Gastrocnemius medialis (tissue), 4 donors: ENCODE measurements at regions not wholly inside any gene's neighbourhood (a gene's known extent, or its start where the extent isn't known, plus 50 kb on each side); places are given as distances from the start of the nearest gene placed in this dataset.

Source experiments
- CTCF ChIP-seq, 5 experiments: fragments of 450-650 bp in 3 of 5; fragments of 200-600 bp in 2 of 5; sonication (generic) in 2 of 5; IDR thresholded peaks in 4 of 5; conservative IDR thresholded peaks in 1 of 5; 1 replicate in 4 of 5; 2 replicates in 1 of 5; pipeline ENCODE4 v1.5.1; 2016 to 2019; ENCODE audit warnings: antibody characterized with exemption in 5 of 5, mild to moderate bottlenecking in 3 of 5, moderate library complexity in 3 of 5
- POLR2A ChIP-seq, 2 donors: fragments of 450-650 bp; IDR thresholded peaks; one replicate each; pipeline ENCODE4 v1.6.1; 2017; ENCODE audit warnings: antibody characterized with exemption in 2 of 2, mild to moderate bottlenecking in 2 of 2, moderate library complexity in 2 of 2

- TF ChIP-seq CTCF (IDR thresholded peaks at IDR 0.05 in 4 of 5, conservative IDR thresholded peaks at IDR 0.05 in 1 of 5) (no peak), POLR2A (IDR thresholded peaks at IDR 0.05) (no peak)
Measured at GRCh38 chr11:128135451-128135850, 451.9 kb downstream of the ETS1 start.
